GM12865 (cell line): ENCODE measurements at regions not wholly inside any gene's neighbourhood (a gene's known extent, or its start where the extent isn't known, plus 50 kb on each side); places are given as distances from the start of the nearest gene placed in this dataset.

Source experiments
- DNase-seq: peaks from one replicate; pipeline ENCODE4 v3.0.0; 2010; ENCODE audit warnings: low read depth
- H3K4me3 ChIP-seq: 2 replicates; pipeline ENCODE4 v1.5.1; 2011; ENCODE audit warnings: mild to moderate bottlenecking, low read depth, low read length, control low read depth
- CTCF ChIP-seq: IDR thresholded peaks from 2 replicates; pipeline ENCODE4 v1.5.1; 2011; ENCODE audit warnings: low read length, control low read depth, low read depth, inconsistent platforms; ENCODE audit not compliant: insufficient read depth; ENCODE audit errors: missing control alignments

- no peak for DNase-seq
- H3K4me3 ChIP-seq, result no peak overlapping the region
Observed at GRCh38 chr19:30668521-30669155, 296.5 kb downstream of the ZNF536 start.

GRCh38 chr19:30667746-30668145 is 295.6 kb downstream of the ZNF536 start:
- no peak overlapping the region for H3K4me3 ChIP-seq
- DNase-seq, result no peak
- no peak for TF ChIP-seq CTCF

More at GRCh38 chr19:30668521-30669155, 296.5 kb downstream of the ZNF536 start:
- no peak for TF ChIP-seq CTCF

- no peak for DNase-seq
- no peak for TF ChIP-seq CTCF
- no peak overlapping the region for H3K4me3 ChIP-seq
Observed at GRCh38 chr19:30667227-30667626, 295.0 kb downstream of the ZNF536 start.

GRCh38 chr19:30666301-30666803 is 294.2 kb downstream of the ZNF536 start:
- TF ChIP-seq CTCF, result peak; percentile 92
- no peak overlapping the region for H3K4me3 ChIP-seq
- peak; percentile 29 for DNase-seq

- TF ChIP-seq CTCF, result no peak
- no peak for DNase-seq
- no peak overlapping the region for H3K4me3 ChIP-seq
Observed at GRCh38 chr19:30665449-30665848, 293.3 kb downstream of the ZNF536 start.

GRCh38 chr19:30663611-30664174 is 291.5 kb downstream of the ZNF536 start:
- no peak for TF ChIP-seq CTCF
- H3K4me3 ChIP-seq, result no peak overlapping the region
- no peak for DNase-seq
